HFF-Myc (cell line): ENCODE measurements at regions not wholly inside any gene's neighbourhood (a gene's known extent, or its start where the extent isn't known, plus 50 kb on each side); places are given as distances from the start of the nearest gene placed in this dataset.

Source experiments
- DNase-seq: peaks from one replicate; pipeline ENCODE4 v3.0.0-alpha.2; 2011; ENCODE audit warnings: low read depth; ENCODE audit errors: extremely low read depth
- H3K4me3 ChIP-seq: replicated peaks from 2 replicates; pipeline ENCODE4 v1.5.1; 2011; ENCODE audit warnings: low read depth, mild to moderate bottlenecking, control low read depth, low read length
- CTCF ChIP-seq: IDR thresholded peaks from 2 replicates; pipeline ENCODE4 v1.5.1; 2012; ENCODE audit warnings: mild to moderate bottlenecking, low read depth, low read length, control low read depth; ENCODE audit errors: missing control alignments

- no peak overlapping the region for H3K4me3 ChIP-seq
- TF ChIP-seq CTCF: no peak
- no peak for DNase-seq
Measured at GRCh38 chr12:89258240-89258969, 93.9 kb downstream of the DUSP6 start.

DNA sequence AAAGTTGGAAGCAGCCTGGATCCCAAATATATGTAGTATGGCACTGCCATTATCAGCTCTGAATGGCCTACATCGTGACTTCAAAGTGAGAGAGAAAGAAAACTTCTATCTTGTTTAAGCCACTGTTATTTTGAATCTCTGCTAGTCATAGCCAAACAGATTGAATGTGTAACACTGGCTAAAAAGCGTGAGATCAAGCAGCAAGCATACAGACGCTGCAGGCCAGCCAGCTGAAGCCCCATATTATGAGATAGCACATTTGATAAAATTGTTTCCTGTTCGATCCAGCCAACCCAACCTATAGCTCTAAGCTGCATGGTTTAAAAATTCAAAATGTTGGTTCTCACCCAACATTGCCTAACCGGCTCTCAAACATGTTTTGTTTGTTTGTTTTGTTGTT lies 95.0 kb downstream of the DUSP6 start:
- no peak for DNase-seq
- no peak overlapping the region for H3K4me3 ChIP-seq
- TF ChIP-seq CTCF: no peak

GRCh38 chr12:89256060-89256459 lies 96.2 kb downstream of the DUSP6 start:
- no peak overlapping the region for H3K4me3 ChIP-seq
- DNase-seq: no peak
- no peak for TF ChIP-seq CTCF

GRCh38 chr12:89253488-89253887 lies 98.8 kb downstream of the DUSP6 start:
- no peak overlapping the region for H3K4me3 ChIP-seq
- no peak for DNase-seq
- no peak for TF ChIP-seq CTCF

- no peak for TF ChIP-seq CTCF
- DNase-seq: no peak
- no peak overlapping the region for H3K4me3 ChIP-seq
Measured at GRCh38 chr12:89252284-89252683, 100.0 kb downstream of the DUSP6 start.

DNA sequence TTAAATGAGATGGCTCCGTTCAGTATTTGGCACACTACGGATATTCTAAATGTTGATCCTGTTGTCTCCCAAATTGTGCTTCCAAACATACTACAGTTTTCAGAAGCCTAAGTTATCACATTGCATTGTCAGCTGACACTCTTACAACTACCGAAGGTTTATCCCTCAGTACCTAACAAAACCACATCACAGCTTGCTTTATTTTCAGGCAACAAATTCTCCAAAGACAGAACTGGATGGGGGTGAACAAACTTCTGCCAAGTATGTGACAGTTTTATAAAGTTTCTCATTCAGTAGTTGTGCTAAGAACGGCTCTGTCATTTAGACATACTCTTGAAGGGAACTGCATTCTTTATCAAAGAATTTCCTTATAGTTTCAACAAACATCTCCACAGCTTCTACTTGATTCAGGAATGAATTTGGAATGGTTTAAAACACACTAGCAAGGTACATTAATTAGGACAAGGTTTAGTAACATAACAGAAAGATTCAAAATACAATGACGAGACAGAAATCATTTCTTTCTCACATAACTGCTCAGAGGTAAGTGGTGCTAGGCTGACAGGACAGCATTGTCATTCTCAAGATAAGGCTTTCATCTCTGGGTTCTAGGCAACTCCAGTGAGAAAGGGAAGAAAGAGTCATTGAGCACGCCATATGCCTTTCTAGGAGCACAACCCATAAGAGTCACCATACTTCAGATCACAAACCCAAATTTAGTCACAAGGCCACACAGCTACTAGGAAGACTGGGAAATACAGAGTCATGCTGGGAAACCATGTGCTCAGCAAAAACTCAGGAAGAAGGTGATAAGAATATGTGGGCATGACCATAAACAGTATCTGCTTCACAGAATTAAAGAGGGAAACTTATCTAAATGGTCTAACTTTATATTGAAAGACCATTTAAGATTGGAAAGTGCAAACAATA lies 100.7 kb downstream of the DUSP6 start:
- DNase-seq: no peak
- TF ChIP-seq CTCF: no peak

More for the DNA sequence above, 100.7 kb downstream of the DUSP6 start:
- no peak overlapping the region for H3K4me3 ChIP-seq
